GM18517 (cell line): ENCODE measurements at regions not wholly inside any gene's neighbourhood (a gene's known extent, or its start where the extent isn't known, plus 50 kb on each side); places are given as distances from the start of the nearest gene placed in this dataset.

Experiments used
- ATAC-seq: cut with Tn5 transposase; IDR thresholded peaks from one replicate; pipeline ENCODE4 v1.9.1; 2021; ENCODE audit warnings: mild to moderate bottlenecking, moderate library complexity; ENCODE audit not compliant: unreplicated experiment

DNA sequence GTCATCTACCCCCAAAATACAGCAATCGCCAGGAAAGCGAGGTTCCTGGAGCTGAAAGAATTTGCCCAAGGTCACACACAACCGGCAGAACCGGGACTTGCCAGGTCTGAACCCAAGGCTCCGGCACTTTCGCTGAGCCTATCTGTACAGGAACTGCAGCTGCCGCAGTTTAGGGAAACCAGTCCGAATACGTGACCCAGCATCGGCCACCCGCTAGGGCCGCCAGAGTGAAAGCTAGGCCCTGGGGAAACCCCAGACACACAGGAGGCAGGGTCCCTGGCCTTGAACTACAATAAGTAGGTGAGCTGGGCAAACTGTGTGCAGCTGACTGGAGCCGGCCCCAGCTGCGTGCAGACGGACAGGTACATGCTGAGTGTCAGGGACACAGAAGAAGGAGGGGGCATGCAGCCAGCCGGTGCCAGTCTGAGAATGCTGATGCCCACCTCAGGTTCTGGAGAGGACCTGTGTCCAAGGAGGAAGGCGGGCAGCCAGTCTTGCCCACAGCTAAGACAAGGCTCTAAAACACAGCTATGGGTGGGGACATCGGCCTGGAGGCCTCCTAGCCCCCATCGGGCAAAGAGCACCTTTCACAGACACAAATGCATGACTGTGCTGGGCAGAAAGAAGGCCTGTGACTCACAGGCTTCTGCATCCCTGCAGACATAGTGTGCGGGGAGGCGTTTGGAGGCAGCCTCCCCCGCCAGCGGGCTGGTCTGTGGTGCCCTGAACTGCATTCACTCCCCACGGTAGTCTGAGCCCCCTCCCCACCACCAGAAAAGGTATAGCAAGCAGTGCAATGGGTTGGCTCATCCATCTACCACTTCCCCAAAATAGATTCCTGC, 107.4 kb upstream of the ID2 start:
- peak; percentile 57 for ATAC-seq

DNA sequence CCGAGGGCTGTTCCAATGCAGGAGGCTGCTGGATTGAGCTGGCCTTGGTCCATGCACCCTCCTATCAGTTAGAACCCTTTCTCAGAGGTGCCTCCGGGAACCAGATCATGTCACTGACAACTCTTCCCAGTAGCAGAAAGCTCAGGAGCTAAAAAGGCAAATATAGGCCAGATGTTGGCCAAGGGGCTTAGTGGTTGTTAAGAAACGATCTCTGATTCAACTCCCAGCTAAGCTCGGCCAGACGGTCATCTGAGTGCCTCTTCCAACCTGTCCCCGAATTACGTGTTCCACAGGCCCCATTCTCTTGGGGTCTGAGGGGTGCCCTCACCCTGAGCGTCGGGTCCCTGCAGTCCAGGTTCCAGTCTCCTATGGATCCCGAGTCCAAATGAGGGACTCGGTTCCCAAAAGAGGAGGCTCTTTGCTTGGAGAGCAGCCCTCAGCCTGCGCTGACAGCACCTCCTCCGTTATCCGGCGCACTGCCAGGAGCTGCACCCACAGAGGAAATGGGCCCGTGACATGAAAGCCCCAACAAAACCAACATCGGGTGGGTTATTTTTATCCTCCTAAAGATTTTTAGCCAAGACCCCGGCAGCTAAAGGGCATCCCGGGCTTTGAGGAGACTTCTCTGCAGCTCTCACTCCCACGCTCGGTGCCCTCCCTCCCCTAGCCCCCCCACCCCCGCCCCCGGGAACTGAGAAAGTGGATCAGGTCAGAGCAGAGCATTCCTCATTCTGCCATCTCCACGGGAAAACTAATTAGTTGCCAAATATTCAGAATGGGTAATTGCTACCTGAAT, 106.6 kb upstream of the ID2 start:
- ATAC-seq, result no peak

DNA sequence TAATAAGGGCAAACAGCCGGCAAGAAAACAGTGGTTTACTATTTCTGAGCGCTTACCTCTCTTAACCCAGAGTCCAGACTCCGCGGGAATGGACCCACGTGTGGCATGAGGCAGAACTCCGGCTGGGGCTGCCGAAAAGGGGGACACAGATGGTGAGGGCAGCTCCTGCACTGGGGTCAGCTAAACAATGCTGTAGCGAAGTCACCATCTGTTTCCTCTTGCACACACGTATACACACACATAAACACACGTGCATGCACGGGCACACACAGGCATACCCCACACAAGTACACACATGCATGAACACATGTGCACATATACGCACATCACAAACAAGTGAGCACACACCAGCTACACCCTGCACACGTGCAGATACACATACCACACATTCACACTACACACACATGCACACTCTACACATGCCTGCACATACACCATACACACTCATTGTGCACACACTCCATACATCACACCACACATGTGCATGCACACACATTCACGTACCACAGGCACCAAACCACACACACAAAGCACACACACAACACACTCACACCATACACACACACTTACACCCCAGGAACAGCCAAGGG, 105.9 kb upstream of the ID2 start:
- ATAC-seq, result no peak

DNA sequence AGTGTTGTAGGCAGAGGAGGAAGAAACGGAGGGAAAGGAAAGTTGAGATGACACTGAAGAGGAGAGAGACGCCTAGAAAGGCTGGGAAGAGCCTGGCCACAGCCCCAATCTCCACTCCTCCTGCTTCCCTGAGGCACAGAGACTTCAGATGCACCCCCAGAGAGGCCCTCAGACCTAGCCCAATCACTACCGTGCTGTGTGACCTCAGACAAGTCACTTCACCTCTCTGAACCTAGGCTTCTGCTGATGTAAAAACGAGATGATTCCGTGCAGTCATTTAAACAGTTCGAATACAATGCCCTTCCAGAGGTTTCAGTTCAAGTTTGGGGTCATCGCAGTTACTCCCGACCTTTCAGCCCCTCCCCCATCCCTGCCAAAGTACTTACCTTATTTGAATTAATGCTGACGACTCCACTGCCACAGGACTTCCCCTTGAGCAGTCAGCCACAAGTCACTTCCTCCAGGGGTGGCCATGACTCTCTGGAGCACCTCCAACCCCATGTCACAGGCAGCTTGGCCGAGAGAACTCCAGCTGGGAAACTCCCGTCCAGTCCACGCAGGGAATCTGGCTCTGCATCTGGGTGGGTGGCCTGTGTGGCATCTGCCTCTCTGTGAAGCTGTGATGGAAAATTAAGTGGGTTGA, 105.2 kb upstream of the ID2 start:
- ATAC-seq, result no peak

DNA sequence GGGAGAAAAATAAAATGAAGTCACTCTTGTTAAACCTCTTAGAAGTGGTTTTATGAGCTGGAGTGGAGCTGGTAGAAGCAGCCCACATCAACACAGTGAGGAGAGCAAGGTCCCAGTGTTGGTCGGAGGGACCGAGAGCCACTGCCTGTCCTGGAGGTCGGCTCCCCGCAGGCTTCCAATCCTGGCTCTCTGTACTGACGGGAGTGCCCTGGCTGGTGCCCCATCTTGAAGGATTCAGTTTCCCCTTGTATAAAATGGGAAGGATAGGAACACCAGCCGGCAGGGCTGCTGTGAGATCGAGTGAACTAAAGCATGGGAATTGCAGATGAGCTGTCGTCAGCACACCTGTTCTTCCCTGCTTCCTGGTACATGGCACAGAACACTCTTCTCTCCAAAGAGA, 104.3 kb upstream of the ID2 start:
- ATAC-seq, result no peak

DNA sequence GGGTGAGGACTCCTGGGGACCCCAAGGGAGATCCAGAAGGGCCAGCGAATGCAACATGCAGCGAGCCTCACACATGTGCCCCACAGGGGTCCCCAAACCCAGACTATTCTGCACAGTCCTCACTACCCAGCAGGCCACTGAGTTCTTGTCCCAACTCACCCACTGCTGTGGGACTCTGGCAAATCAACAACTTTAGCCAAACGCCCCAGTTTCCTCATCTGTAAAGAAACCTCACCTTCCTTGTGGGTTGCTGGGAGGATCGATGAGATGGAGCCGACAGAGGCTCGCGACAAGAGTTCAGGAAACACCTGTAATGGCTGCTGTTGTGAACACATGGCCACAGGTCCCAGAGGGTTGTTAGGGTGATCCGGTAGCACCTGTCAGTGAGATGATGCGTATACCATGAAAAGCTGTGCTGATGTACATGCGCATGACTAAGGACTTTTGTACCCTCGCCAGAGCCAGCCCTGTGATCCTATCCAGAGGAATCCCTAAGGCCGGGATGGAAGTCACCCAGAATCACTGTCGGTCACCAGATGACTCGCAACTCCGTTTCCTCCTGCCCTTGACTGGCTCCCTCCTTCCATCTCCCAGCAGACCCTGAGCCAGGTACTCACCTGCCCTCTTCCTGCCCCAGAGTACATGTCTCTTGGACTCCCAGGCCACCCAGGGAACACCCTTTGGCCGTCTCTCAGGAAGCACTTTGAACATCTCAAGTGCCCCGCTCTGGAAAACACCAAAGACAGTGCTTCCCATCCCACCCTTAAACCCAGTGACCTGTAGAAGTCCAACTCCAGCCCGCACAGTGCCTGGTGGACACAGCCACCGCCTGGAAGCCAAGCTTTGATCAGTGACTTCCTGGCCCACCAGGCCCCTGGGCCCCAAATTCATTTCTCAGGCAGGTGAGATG, 103.3 kb upstream of the ID2 start:
- ATAC-seq, result no peak

DNA sequence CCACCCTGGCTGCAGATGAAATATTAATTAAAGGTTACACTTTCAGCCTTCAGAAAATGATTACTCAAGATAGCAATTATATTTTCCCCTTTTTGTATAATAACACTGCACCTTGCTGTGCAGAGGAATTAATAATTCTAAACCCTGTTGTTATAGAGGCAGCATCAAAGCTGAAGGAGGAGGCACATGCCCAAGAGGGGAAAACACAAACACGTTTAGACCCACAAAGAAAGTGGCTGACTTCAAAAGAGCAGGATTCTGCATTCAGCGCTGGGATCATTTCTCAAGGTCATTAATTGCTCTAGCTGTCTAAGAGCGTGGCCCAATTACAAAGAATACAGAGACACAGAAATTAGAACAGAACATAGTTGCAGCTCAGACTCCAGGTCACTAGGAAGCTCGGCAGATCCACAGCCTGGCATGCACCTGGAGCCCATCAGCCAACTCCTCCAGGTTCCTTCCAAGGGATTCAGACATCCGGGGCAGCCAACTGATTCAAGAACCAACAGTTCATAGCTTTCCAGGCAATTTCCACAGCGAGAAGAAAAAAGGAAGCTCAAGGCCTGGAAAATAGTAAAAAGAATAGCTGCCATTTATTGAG, 102.3 kb upstream of the ID2 start:
- ATAC-seq, result no peak

DNA sequence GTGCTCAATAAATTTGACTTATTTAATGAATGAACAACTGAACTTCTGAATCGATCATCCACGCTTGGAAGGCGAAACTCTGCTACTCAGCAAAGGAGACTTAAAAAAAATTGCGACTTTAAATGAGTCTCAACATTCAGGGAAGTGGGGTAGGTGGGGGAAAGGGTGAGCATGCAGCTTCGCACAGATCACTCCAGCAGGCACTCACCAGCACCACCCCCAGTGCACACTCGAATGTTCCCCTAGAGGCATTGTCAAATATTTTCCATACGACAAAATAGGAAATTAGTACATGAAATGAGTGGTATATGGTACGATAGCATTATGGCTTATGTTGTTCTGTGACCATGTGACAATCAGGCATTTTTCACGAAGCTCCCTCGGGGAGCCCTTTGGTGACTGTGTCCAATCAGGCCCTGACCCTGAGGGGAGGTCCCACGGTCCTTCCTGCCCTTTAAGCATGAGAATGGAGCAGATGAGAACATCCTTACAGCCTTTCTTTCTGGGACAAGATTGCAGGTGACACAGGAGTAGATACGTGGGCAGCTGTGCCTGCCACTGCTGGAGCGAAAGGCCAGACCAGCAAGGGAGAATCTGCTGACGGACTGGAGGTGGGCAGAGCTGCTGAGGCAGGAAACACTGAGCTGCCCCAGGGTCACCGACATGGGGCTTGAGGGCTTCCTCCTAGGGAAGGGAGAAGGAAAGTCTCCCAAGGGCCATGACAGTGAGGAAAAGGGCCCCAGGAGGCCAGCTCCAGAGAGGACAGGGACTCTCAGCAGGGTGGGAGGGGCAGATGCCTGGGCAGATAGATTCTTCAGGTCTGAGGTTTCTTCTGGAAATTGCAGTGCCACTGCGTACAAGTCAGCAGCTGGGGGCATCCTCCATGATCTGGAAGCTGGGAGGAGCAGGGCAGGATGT, 101.3 kb upstream of the ID2 start:
- ATAC-seq, result no peak

DNA sequence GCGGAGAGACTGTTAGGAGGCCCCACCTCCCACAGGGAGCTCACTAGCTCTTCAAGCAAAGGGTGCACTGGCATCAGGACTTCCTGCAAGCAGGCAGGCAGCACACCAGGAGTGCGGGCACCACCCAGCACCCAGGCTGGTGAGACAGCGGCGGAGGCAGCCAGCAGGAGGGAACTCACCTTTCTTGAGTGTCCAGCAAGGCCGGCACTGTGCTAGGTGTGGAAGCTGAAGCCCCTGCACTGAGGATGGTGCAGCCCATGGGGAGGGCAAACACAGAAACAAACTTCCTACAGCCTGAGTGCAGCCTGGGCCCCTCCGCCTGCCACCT, 100.7 kb upstream of the ID2 start:
- ATAC-seq, result no peak

DNA sequence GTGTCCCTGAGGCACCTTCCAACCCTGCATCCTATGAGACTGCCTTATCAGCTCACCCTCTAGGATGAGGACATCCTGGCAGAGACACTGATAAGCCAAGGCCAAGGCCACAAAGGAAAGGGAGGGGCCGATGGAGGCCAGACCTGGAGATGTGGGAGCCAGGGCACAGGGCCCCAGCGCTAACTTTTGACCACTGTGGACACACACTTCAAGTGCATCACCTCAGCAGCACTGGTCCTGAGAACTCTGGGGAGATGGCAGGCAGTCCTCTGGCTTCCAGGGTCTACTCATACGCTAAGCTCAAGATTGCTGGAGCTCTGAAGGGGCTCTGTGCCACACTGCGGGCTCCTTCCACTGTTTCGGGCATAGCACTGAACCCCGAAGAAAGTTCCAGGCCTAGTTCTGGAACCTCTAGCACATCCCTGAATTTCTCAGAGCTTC, 100.2 kb upstream of the ID2 start:
- ATAC-seq, result no peak

DNA sequence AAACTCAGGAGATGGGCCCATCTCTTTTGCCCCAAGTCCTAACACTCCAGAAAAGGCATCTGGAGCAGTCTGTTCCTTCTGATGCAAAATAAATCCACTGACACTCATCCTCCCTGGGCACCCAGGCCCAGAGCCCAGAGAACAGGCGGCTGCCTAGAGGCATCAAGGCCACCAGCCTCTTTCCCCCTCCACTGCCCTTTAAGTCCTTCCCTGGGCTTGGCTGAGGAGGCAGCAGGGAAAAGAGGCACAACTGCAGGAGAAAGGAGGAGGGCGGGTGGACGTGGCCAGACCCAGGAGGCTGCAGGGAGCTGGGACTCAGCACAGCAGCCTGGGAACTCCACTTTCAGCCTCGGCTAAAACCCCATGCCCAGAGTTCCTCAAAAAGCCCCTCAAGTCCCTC, 99.7 kb upstream of the ID2 start:
- ATAC-seq, result no peak

DNA sequence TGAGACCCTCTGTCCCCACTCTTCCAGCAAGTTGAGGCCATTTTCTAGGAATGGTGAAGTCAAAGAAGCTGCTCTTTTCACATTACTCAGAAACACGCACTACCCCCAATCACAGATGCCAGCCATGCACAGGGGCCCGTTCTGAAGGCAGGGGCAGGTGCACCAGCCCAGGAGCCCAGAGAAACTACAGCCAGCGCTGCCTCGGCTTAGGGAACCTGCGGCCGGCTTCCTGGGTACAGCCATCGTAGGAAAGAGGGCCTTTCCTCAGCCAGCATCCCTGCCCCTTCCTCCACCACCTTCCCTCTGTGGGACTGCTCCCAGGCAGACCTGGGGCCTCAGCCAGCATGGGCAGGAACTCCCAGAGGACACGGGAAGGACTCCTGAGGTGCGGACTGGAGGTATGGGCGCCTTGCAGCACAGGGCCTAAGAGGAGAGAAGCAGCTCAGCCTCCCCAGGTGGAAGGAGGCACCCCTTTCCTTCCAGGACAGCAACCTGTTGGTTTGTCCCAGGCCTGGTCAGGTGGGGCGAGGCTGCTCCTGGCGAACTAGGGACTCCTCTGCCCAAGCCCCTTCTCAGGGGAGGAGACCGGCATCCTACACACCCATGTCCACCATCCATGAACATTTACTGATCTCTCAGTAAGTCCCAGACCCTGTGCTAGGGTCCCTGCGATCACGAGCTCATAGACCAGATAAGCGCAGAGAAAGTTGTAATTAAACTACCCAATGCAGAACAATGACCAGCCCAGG, 99.0 kb upstream of the ID2 start:
- no peak for ATAC-seq

DNA sequence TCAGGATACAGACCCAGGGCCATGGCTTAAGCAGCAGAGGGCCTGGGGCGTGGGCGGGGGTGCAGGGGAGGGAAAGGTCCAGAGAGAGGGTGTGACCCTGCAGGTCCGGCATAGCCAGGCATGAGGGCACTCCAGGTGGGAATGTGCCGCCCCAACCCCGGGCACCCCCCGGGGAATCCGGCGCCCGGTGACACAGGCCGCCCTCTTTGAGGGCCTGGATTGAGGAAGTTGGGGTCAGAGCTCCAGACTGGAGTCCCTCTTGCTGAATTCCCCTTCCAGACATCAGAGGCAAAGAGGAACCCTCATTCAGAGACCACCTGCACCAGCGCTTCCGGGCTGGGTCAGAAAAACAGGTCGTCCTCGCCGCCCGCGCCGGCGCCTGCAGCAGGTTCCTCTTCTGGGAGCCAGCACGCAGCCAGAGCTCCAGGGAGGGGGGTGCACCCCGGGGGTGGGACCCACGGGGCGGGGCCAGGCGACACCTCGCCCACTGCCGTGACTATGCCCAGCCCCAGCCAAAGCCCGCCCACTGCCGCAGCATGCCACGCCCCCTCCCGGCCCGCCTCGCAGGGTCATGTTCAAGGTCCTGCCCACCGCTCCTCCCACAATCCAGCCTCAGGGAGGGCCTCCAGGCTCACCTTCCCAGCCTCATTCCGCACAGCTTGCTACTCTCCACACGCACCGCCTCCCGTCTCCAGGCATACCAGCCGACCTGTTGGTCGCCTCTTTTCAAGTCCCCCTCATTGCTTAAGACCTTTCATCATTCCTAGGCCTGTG, 98.3 kb upstream of the ID2 start:
- ATAC-seq, result peak; percentile 72

DNA sequence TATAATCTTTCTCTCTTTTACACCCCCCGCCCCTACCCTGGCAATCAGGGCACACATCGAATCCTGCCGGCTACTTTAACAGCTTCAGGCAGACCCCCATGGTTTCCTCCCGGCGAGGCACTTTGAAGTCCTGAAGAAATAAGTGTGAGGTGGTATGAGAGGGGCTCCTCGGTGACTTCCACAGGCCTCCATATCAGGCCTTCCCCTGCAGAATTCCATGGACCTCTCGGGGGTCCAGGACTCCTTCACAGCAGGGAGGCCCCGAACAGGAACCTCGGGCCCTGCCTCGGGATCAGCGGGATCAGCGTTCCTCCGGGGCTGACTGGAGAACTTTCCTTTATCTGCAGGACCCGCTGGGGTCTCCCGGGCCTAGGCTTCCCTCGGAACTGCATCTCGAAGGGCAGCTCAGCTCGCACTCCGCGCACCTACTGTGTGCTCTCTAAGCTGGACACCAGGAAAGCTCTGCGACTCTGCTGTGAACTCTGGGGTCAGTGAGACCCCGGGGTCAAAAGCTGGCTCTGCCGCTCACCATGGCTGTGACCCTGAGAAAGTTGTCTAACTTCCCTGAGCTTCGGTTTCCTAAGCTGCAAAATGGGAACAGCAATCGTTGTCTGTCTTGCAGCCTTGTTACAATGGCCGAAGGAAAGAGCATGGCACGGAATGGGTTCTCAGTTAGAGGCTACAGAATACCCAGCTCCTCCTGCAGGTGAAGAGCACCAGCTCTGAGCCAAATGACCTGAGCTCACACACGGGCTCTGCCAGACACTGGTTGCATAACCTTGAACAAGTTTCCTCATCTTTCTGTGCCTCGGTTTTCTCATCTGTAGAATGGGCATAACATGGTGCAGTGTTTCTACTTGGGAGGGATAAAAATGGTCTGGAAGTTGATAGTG, 97.4 kb upstream of the ID2 start:
- no peak for ATAC-seq

DNA sequence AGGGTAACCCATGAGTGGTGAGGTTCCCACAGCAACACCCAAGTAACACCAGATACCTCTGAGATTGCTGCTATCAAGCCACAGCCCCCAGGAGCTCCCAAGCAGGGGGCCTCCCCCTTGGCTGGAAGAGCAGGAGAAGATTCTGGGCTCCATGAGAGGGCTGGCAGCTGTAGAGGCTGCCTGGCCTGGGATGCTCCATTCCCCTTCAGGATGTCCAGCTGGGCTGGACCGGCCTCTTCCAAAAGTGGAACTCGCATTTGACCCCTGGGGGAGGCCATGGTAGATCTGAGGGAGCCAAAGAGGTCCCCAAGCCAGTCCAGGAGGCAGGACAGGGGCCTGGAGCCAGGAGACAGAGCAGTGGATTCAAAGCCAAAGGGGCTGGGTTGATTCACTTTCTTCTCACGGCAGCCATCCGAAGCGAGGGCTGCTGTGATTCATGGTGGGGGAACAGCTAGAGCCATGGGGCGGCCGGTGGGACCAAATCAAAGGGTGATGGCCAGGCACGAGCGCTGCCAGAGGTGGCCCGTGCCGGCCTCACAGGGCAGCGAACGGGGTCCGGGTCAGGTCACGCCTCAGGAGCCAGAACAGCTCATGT, 95.3 kb upstream of the ID2 start:
- no peak for ATAC-seq

DNA sequence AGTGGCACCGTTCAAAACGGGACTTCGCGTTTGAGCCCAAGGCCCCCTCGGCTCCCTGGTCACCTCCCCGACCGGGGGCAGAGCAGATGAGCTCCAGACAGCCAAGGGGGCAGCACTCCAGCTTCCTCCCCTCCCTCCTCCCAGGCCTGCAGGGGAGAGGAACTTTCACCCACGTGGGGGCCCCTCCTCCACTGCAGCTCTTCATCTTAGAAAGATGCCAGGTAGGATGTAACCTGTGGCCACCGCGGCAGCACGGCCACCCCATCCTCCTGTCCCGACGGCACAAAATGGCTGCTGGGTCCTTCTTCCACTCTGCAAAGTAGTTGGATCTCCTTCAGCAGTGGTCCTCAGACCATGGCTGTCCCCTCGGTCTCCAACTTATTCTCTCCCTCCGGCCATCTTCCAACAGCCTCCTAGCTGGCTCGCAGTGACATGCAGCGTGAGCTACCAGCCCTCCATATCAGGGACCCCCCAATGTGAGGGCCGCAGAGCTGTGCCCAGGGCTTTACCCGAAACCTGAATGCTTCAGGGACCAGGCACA, 94.5 kb upstream of the ID2 start:
- ATAC-seq, result no peak
